GM23248 (cell line): ENCODE measurements at regions not wholly inside any gene's neighbourhood (a gene's known extent, or its start where the extent isn't known, plus 50 kb on each side); places are given as distances from the start of the nearest gene placed in this dataset.

ENCODE experiments used
- DNase-seq: peaks from one replicate; pipeline ENCODE4 v3.0.0-alpha.2; 2015
- H2AFZ ChIP-seq: fragments of 200-600 bp; sonication (generic); 2 replicates; pipeline ENCODE4 v1.6.1; 2016; ENCODE audit warnings: antibody characterized with exemption
- H3F3A ChIP-seq: fragments of 200-600 bp; sonication (generic); 2 replicates; pipeline ENCODE4 v1.6.1; 2016; ENCODE audit warnings: mild to moderate bottlenecking, antibody characterized with exemption, mixed run types; ENCODE audit not compliant: insufficient read depth
- H3K27ac ChIP-seq: fragments of 200-600 bp; sonication (generic); 2 replicates; pipeline ENCODE4 v1.5.1; 2016; ENCODE audit warnings: mild to moderate bottlenecking
- H3K27me3 ChIP-seq: fragments of 200-600 bp; sonication (generic); replicated peaks from 2 replicates; pipeline ENCODE4 v1.6.1; 2016; ENCODE audit warnings: mild to moderate bottlenecking; ENCODE audit not compliant: insufficient read depth
- H3K36me3 ChIP-seq: fragments of 200-600 bp; sonication (generic); 2 replicates; pipeline ENCODE4 v1.6.1; 2016; ENCODE audit warnings: low read depth, mild to moderate bottlenecking
- H3K4me1 ChIP-seq: fragments of 200-600 bp; sonication (generic); 2 replicates; pipeline ENCODE4 v1.6.1; 2016; ENCODE audit warnings: mild to moderate bottlenecking; ENCODE audit not compliant: insufficient read depth
- H3K4me2 ChIP-seq: fragments of 200-600 bp; sonication (generic); one replicate; pipeline ENCODE4 v1.6.1; 2016; ENCODE audit warnings: mild to moderate bottlenecking; ENCODE audit not compliant: unreplicated experiment
- H3K4me3 ChIP-seq: fragments of 200-600 bp; sonication (generic); 2 replicates; pipeline ENCODE4 v1.5.1; 2016; ENCODE audit warnings: mild to moderate bottlenecking
- H3K79me2 ChIP-seq: fragments of 200-600 bp; sonication (generic); 2 replicates; pipeline ENCODE4 v1.6.1; 2016; ENCODE audit warnings: mild to moderate bottlenecking; ENCODE audit not compliant: insufficient read depth
- H3K9ac ChIP-seq: fragments of 200-600 bp; sonication (generic); 2 replicates; pipeline ENCODE4 v1.6.1; 2016; ENCODE audit warnings: mild to moderate bottlenecking
- H3K9me2 ChIP-seq: fragments of 200-600 bp; sonication (generic); 2 replicates; pipeline ENCODE4 v1.6.1; 2016; ENCODE audit warnings: mixed run types, mild to moderate bottlenecking, moderate library complexity; ENCODE audit not compliant: insufficient read depth
- H3K9me3 ChIP-seq: fragments of 200-600 bp; sonication (generic); one replicate; pipeline ENCODE4 v1.6.1; 2017; ENCODE audit warnings: low read depth
- H4K20me1 ChIP-seq: fragments of 200-600 bp; sonication (generic); 2 replicates; pipeline ENCODE4 v1.6.0; 2016; ENCODE audit not compliant: insufficient read depth
- EZH2 ChIP-seq: fragments of 200-600 bp; sonication (generic); IDR thresholded peaks from 2 replicates; pipeline ENCODE4 v1.6.1; 2018; ENCODE audit warnings: antibody characterized with exemption, mild to moderate bottlenecking; ENCODE audit not compliant: insufficient read depth, poor library complexity, severe bottlenecking
- EZH2phosphoT487 ChIP-seq: fragments of 200-600 bp; sonication (generic); IDR thresholded peaks from 2 replicates; pipeline ENCODE4 v1.6.1; 2018; ENCODE audit warnings: antibody characterized with exemption, moderate library complexity, mild to moderate bottlenecking, low read depth; ENCODE audit not compliant: insufficient read depth
- whole genome bisulfite sequencing, 2 experiments: methylation state at CpG; one replicate each; pipeline ENCODE4 v1.1.6; 2015 to 2017; ENCODE audit warnings: low lambda C conversion rate in 2 of 2, low coverage in 1 of 2; ENCODE audit errors: missing lambda C conversion rate in 2 of 2; 5-methylcytosine and 5-hydroxymethylcytosine counted together
- in situ Hi-C: fragments of 300-500 bp; cut with MboI; formaldehyde crosslinking; loops from 2 replicates; pipeline ENCODE4 v1.15.0; 2020

- no peak for TF ChIP-seq EZH2phosphoT487
- TF ChIP-seq EZH2, result no peak
- no peak overlapping the region for H3K27ac ChIP-seq
- 46 to 48% methylated on average over 3 of the region's 3 CpGs for WGBS, 2 experiments
Measured at GRCh38 chr6:148218542-148219258, 123.9 kb upstream of the SASH1 start.

GRCh38 chr6:148221196-148221979, 121.2 kb upstream of the SASH1 start:
- Histone ChIP-seq H3K27me3 (no peaks in the 10 kb centered on the region), H3F3A (peaks cover 8% of the 10 kb centered on the region; the same call in 1 of the 2 replicates), H3K9ac (no peak overlapping the region), H3K9me3 (no peaks in the 10 kb centered on the region), H3K9me2 (no peaks in the 10 kb centered on the region), H3K4me2 (no peak overlapping the region), H3K4me3 (no peak overlapping the region), H2AFZ (no peak overlapping the region), H3K4me1 (peaks cover 22% of the 10 kb centered on the region), H3K36me3 (no peaks in the 10 kb centered on the region), H3K79me2 (no peaks in the 10 kb centered on the region), H3K27ac (no peak overlapping the region), H4K20me1 (no peaks in the 10 kb centered on the region)
- peak; percentile 19 for DNase-seq
- in situ Hi-C loops, result no loop called here
- WGBS, 2 experiments, result 83 to 87% methylated on average over 6 of the region's 6 CpGs
- TF ChIP-seq EZH2phosphoT487 (no peak), EZH2 (no peak)

More at GRCh38 chr6:148218542-148219258, 123.9 kb upstream of the SASH1 start:
- peaks cover 18% of the 10 kb centered on the region for H3K4me1 ChIP-seq
- H3K9me2 ChIP-seq, result no peaks in the 10 kb centered on the region
- H3K9me3 ChIP-seq, result no peaks in the 10 kb centered on the region
- H3K79me2 ChIP-seq, result no peaks in the 10 kb centered on the region
- no peaks in the 10 kb centered on the region for H3K27me3 ChIP-seq
- H3K4me2 ChIP-seq, result no peak overlapping the region
- H3F3A ChIP-seq, result peaks cover 5% of the 10 kb centered on the region; the same call in 1 of the 2 replicates
- H4K20me1 ChIP-seq, result no peaks in the 10 kb centered on the region
- DNase-seq, result no peak
- in situ Hi-C loops, result no loop called here
- H2AFZ ChIP-seq, result 0 out of 2 replicates have a peak overlapping the region, but pooled peaks have one; percentile 21
- H3K36me3 ChIP-seq, result no peaks in the 10 kb centered on the region
- no peak overlapping the region for H3K4me3 ChIP-seq
- H3K9ac ChIP-seq, result no peak overlapping the region

DNA sequence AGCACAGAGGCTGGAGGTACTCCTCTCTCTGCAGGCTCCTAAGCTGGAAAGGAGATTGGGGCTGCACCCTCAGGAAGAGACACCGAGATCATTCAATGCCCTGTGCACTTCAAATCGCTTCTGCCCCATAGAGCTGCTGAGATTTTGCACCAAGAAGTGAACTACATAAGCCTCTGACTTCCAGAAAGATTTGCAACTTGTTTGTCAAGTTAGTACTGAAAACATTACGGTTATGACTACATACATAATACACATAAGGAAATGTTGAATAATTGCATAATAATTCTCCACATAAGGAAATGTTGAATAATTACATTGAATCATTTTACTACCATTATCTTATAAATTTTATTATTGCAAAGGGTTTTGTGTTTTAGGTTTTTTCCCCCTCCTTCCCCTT, 120.3 kb upstream of the SASH1 start:
- no peaks in the 10 kb centered on the region for H3K27me3 ChIP-seq
- TF ChIP-seq EZH2phosphoT487 (no peak), EZH2 (no peak)
- H3K9me3 ChIP-seq, result no peaks in the 10 kb centered on the region
- no peak for DNase-seq
- H3K36me3 ChIP-seq, result no peaks in the 10 kb centered on the region
- H4K20me1 ChIP-seq, result no peaks in the 10 kb centered on the region
- H3K9ac ChIP-seq, result no peak overlapping the region
- H3K4me2 ChIP-seq, result no peak overlapping the region
- H3K4me1 ChIP-seq, result peaks cover 22% of the 10 kb centered on the region
- in situ Hi-C loops, result no loop called here
- no peak overlapping the region for H3K27ac ChIP-seq
- no peaks in the 10 kb centered on the region for H3K9me2 ChIP-seq
- no peak overlapping the region for H3K4me3 ChIP-seq
- peaks cover 8% of the 10 kb centered on the region; the same call in 1 of the 2 replicates for H3F3A ChIP-seq
- H3K79me2 ChIP-seq, result no peaks in the 10 kb centered on the region
- H2AFZ ChIP-seq, result no peak overlapping the region
- 70 to 71% methylated on average over 3 of the region's 3 CpGs for WGBS, 2 experiments

DNA sequence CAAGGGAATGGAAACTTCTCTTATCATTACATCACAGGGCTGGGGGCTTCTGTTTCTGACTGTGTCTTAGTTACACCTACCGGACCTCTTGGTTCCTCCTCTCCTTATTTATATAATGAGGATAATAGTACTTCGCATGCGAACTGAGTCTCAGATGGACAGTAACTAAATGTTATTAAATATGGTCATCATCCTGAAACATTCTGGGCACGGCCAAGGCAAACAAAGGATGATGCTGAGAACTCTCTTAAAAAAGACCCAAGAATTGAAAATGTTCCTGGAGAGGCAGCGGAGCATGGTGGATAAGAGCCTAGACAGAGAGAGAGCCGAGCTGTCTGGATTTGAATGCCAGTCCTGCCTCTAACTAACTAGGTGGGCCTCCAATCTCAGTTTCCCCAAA, 119.8 kb upstream of the SASH1 start:
- H3K9ac ChIP-seq, result no peak overlapping the region
- H3K27me3 ChIP-seq, result no peaks in the 10 kb centered on the region
- WGBS, 2 experiments, result 84 to 87% methylated on average over 6 of the region's 6 CpGs
- in situ Hi-C loops, result no loop called here
- DNase-seq, result no peak
- H3K79me2 ChIP-seq, result no peaks in the 10 kb centered on the region
- no peak for TF ChIP-seq EZH2phosphoT487
- no peak for TF ChIP-seq EZH2
- H3K4me3 ChIP-seq, result no peak overlapping the region
- no peak overlapping the region for H3K27ac ChIP-seq
- no peaks in the 10 kb centered on the region for H3K36me3 ChIP-seq
- H3K9me2 ChIP-seq, result no peaks in the 10 kb centered on the region
- no peak overlapping the region for H2AFZ ChIP-seq
- peaks cover 8% of the 10 kb centered on the region; the same call in 1 of the 2 replicates for H3F3A ChIP-seq
- no peak overlapping the region for H3K4me2 ChIP-seq
- no peaks in the 10 kb centered on the region for H4K20me1 ChIP-seq
- H3K4me1 ChIP-seq, result peaks cover 22% of the 10 kb centered on the region
- H3K9me3 ChIP-seq, result no peaks in the 10 kb centered on the region
